HCT116 (cell line): ENCODE measurements at regions not wholly inside any gene's neighbourhood (a gene's known extent, or its start where the extent isn't known, plus 50 kb on each side); places are given as distances from the start of the nearest gene placed in this dataset.

Source experiments
- ATAC-seq: fragments of 200-7000 bp; cut with Tn5 transposase; 2 replicates; pipeline ENCODE4 v1.9.1; 2020; ENCODE audit warnings: mild to moderate bottlenecking, moderate library complexity
- BruUV-seq: library from RNA; stranded (reverse); fragments of 400-500 nt; replicated peaks from 2 replicates; lab custom pipeline; 2021; lab: Mats Ljungman, UMichigan
- CTCF ChIA-PET: fragments of 300-600 bp; sonication (Branson Sonifier 250); formaldehyde crosslinking; loops from one replicate; lab custom pipeline; 2021; ENCODE audit warnings: antibody characterized with exemption; lab: Charles Lee
- POLR2A ChIA-PET: fragments of 300-600, 350-600 bp; sonication (Branson Sonifier 250); formaldehyde crosslinking; loops from one replicate; lab custom pipeline; 2021; ENCODE audit warnings: antibody characterized with exemption; lab: Charles Lee
- RAD21 ChIA-PET, 2 experiments: fragments of 300-600 bp; sonication (Branson Sonifier 250); formaldehyde crosslinking; loops; one replicate each; lab custom pipeline; 2023; ENCODE audit warnings: low total read pairs in 2 of 2; ENCODE audit not compliant: uncharacterized antibody in 2 of 2, unreplicated experiment in 2 of 2, low non-redundant PET in 1 of 2; lab: Charles Lee
- DNase-seq: peaks from one replicate; pipeline ENCODE4 v3.0.0-alpha.2; 2010; ENCODE audit warnings: low read depth, low spot score
- H2AFZ ChIP-seq: fragments of 200-600 bp; shearing (Covaris generic), sonication (generic); 2 replicates; pipeline ENCODE4 v1.6.1; 2017; ENCODE audit warnings: low read depth, mixed run types, mixed read lengths, antibody characterized with exemption, low read length; ENCODE audit not compliant: poor library complexity, severe bottlenecking
- H3K27ac ChIP-seq: 2 replicates; pipeline ENCODE4 v1.5.1; 2012; ENCODE audit warnings: low read depth, low read length
- H3K27me3 ChIP-seq: fragments of 200-600 bp; sonication (generic); 2 replicates; pipeline ENCODE4 v1.6.1; 2016; ENCODE audit warnings: mixed run types, low read length, mixed read lengths; ENCODE audit not compliant: insufficient read depth
- H3K36me3 ChIP-seq, 2 experiments: fragments of 200-500 bp in 1 of 2; fragments of 200-600 bp in 1 of 2; sonication (Bioruptor generic) in 1 of 2; sonication (generic) in 1 of 2; 2 replicates each; pipeline versions ENCODE4 v1.5.1 to v1.6.1; 2014 to 2016; ENCODE audit warnings: low read length in 2 of 2, inconsistent platforms in 1 of 2, mixed read lengths in 1 of 2, mixed run types in 1 of 2; ENCODE audit not compliant: insufficient read depth in 2 of 2, control insufficient read depth in 1 of 2
- H3K4me1 ChIP-seq, 2 experiments: fragments of 200-600 bp in 1 of 2; sonication (generic) in 1 of 2; 2 replicates each; pipeline versions ENCODE4 v1.5.1 to v1.6.1; 2012 to 2017; ENCODE audit warnings: low read length in 2 of 2, inconsistent platforms in 1 of 2, mild to moderate bottlenecking in 1 of 2, mixed read lengths in 1 of 2, mixed run types in 1 of 2, moderate library complexity in 1 of 2; ENCODE audit not compliant: insufficient read depth in 2 of 2, control insufficient read depth in 1 of 2
- H3K4me2 ChIP-seq: fragments of 200-600 bp; sonication (generic); 2 replicates; pipeline ENCODE4 v1.6.1; 2017; ENCODE audit warnings: mixed run types, low read length, mixed read lengths
- H3K4me3 ChIP-seq, 2 experiments: fragments of 200-600 bp in 1 of 2; sonication (generic) in 1 of 2; replicated peaks in 1 of 2; 2 replicates each; pipeline ENCODE4 v1.5.1; 2011 to 2016; ENCODE audit warnings: low read length in 2 of 2, control low read depth in 1 of 2, low read depth in 1 of 2, mild to moderate bottlenecking in 1 of 2, mixed read lengths in 1 of 2, mixed run types in 1 of 2
- H3K79me2 ChIP-seq: fragments of 200-600 bp; sonication (generic); 2 replicates; pipeline ENCODE4 v1.6.1; 2017; ENCODE audit warnings: mild to moderate bottlenecking, mixed run types, low read length, moderate library complexity, mixed read lengths; ENCODE audit not compliant: insufficient read depth
- H3K9ac ChIP-seq: fragments of 200-600 bp; sonication (generic); 2 replicates; pipeline ENCODE4 v1.6.1; 2016; ENCODE audit warnings: low read length, mixed read lengths
- H3K9me2 ChIP-seq: fragments of 200-600 bp; sonication (generic), shearing (Covaris generic); 2 replicates; pipeline ENCODE4 v1.6.1; 2017; ENCODE audit warnings: mixed run types, mild to moderate bottlenecking, moderate library complexity; ENCODE audit not compliant: insufficient read depth
- H3K9me3 ChIP-seq, 2 experiments: fragments of 200-500 bp in 1 of 2; fragments of 200-600 bp in 1 of 2; sonication (Bioruptor generic) in 1 of 2; sonication (generic) in 1 of 2; 2 replicates each; pipeline ENCODE4 v1.6.1; 2014 to 2017; ENCODE audit warnings: low read length in 2 of 2, mixed read lengths in 2 of 2, inconsistent platforms in 1 of 2, low read depth in 1 of 2, mild to moderate bottlenecking in 1 of 2, mixed run types in 1 of 2, moderate library complexity in 1 of 2; ENCODE audit not compliant: control insufficient read depth in 1 of 2, insufficient read depth in 1 of 2
- H4K20me1 ChIP-seq: fragments of 200-600 bp; sonication (generic), shearing (Covaris generic); 2 replicates; pipeline ENCODE4 v1.6.1; 2017; ENCODE audit warnings: mixed run types, mild to moderate bottlenecking, moderate library complexity; ENCODE audit not compliant: insufficient read depth
- CBX3 ChIP-seq: IDR thresholded peaks from 2 replicates; pipeline ENCODE4 v1.6.1; 2012; ENCODE audit warnings: low read depth
- CEBPB ChIP-seq: IDR thresholded peaks from 2 replicates; pipeline ENCODE4 v1.6.1; 2012; ENCODE audit warnings: low read depth
- CTCF ChIP-seq, 3 experiments: fragments of 200-600 bp in 1 of 3; sonication (generic) in 1 of 3; IDR thresholded peaks in 2 of 3; conservative IDR thresholded peaks in 1 of 3; 2 replicates each; pipeline ENCODE4 v1.5.1; 2012 to 2017; ENCODE audit warnings: low read depth in 2 of 3, low read length in 2 of 3, antibody characterized with exemption in 1 of 3, borderline replicate concordance in 1 of 3, control low read depth in 1 of 3, mild to moderate bottlenecking in 1 of 3, mixed read lengths in 1 of 3, mixed run types in 1 of 3, moderate library complexity in 1 of 3; ENCODE audit not compliant: insufficient read depth in 1 of 3
- EGR1 ChIP-seq: IDR thresholded peaks from 2 replicates; pipeline ENCODE4 v1.6.1; 2012; ENCODE audit warnings: low read depth
- ELF1 ChIP-seq: IDR thresholded peaks from 2 replicates; pipeline ENCODE4 v1.6.1; 2012; ENCODE audit warnings: low read depth, borderline replicate concordance
- EZH2 ChIP-seq: fragments of 200-600 bp; sonication (generic); IDR thresholded peaks from 2 replicates; pipeline ENCODE4 v1.6.1; 2017; ENCODE audit warnings: antibody characterized with exemption, mixed run types
- EZH2phosphoT487 ChIP-seq: fragments of 200-600 bp; IDR thresholded peaks from 2 replicates; pipeline ENCODE4 v1.6.1; 2018; ENCODE audit warnings: antibody characterized with exemption, borderline replicate concordance
- FOSL1 ChIP-seq: IDR thresholded peaks from 2 replicates; pipeline ENCODE4 v1.6.1; 2012; ENCODE audit warnings: low read depth
- JUND ChIP-seq: IDR thresholded peaks from 2 replicates; pipeline ENCODE4 v1.6.1; 2012
- MAX ChIP-seq: IDR thresholded peaks from 2 replicates; pipeline ENCODE4 v1.6.1; 2012
- RAD21 ChIP-seq: IDR thresholded peaks from 2 replicates; pipeline ENCODE4 v1.6.1; 2012; ENCODE audit warnings: low read depth, mild to moderate bottlenecking
- SIN3A ChIP-seq: IDR thresholded peaks from 2 replicates; pipeline ENCODE4 v1.6.1; 2012; ENCODE audit warnings: low read depth
- SRF ChIP-seq: IDR thresholded peaks from 2 replicates; pipeline ENCODE4 v1.6.1; 2012; ENCODE audit warnings: low read depth
- TCF7L2 ChIP-seq: IDR thresholded peaks from 2 replicates; pipeline ENCODE4 v1.7.0; 2011; ENCODE audit warnings: borderline replicate concordance, inconsistent platforms; ENCODE audit not compliant: insufficient read depth, insufficient read length; ENCODE audit errors: extremely low read depth
- YY1 ChIP-seq: IDR thresholded peaks from 2 replicates; pipeline ENCODE4 v1.6.1; 2011; ENCODE audit warnings: low read length, low read depth, moderate library complexity, mild to moderate bottlenecking; ENCODE audit not compliant: insufficient replicate concordance; ENCODE audit errors: extremely low read depth
- ZBTB33 ChIP-seq: IDR thresholded peaks from 2 replicates; pipeline ENCODE4 v1.6.1; 2011; ENCODE audit warnings: mild to moderate bottlenecking, low read length, moderate library complexity; ENCODE audit not compliant: insufficient replicate concordance; ENCODE audit errors: extremely low read depth
- ZFX ChIP-seq: fragments of 450-650 bp; IDR thresholded peaks from 2 replicates; pipeline ENCODE4 v1.6.1; 2017
- intact Hi-C: fragments of 100-400 bp; cut with micrococcal nuclease; formaldehyde crosslinking; loops from 2 replicates; pipeline ENCODE4 v1.10.0; 2022

GRCh38 chr10:131663351-131663750 lies 237.5 kb upstream of the PPP2R2D start (continued):
- no peak for TF ChIP-seq ZBTB33
- TF ChIP-seq, all 23 proteins: peak for 0

GRCh38 chr10:131666091-131666490 lies 234.7 kb upstream of the PPP2R2D start:
- Histone ChIP-seq H4K20me1 (no peaks in the 10 kb centered on the region), H3K9ac (no peak overlapping the region), H3K27me3 (0 out of 2 replicates have a peak, but pooled peaks cover 3% of the 10 kb centered on the region)
- POLR2A ChIA-PET = no interaction called here
- no TSS peak for BruUV-seq
- TF ChIP-seq EZH2 (no peak), SRF (no peak), CTCF (IDR thresholded peaks at IDR 0.05 in 2 of 3, conservative IDR thresholded peaks at IDR 0.05 in 1 of 3; ENCODE audit: borderline replicate concordance in 1 of 3, insufficient read depth in 1 of 3, low read depth in 2 of 3, low read length in 2 of 3) (no peak), ZBTB33 (no peak), MAX (no peak), ELF1 (no peak), CEBPB (no peak), FOSL1 (no peak), JUND (no peak), CBX3 (no peak), YY1 (no peak), TCF7L2 (no peak), EZH2phosphoT487 (no peak), EGR1 (no peak), RAD21 (no peak), ZFX (no peak), SIN3A (no peak)
- TF ChIP-seq, all 23 proteins: peak for 0
- Histone ChIP-seq H3K79me2 (no peaks in the 10 kb centered on the region), H3K4me1 (no peaks in the 10 kb centered on the region), H2AFZ (no peak overlapping the region), H3K4me3 (no peak overlapping the region), H3K9me3 (no peaks in the 10 kb centered on the region), H3K27ac (no peak overlapping the region), H3K36me3 (no peaks in the 10 kb centered on the region), H3K4me2 (no peak overlapping the region), H3K9me2 (no peaks in the 10 kb centered on the region)
- intact Hi-C loops = no loop called here
- no peak for DNase-seq
- ATAC-seq = no peak
- RAD21 ChIA-PET = no interaction called here
- CTCF ChIA-PET = no interaction called here
